GM12875 (cell line): ENCODE measurements at regions not wholly inside any gene's neighbourhood (a gene's known extent, or its start where the extent isn't known, plus 50 kb on each side); places are given as distances from the start of the nearest gene placed in this dataset.

ENCODE experiments used
- H3K4me3 ChIP-seq: one replicate; pipeline ENCODE4 v1.5.1; 2011; ENCODE audit warnings: low read depth, low read length, control low read depth
- CTCF ChIP-seq: IDR thresholded peaks from 2 replicates; pipeline ENCODE4 v1.5.1; 2011; ENCODE audit warnings: low read depth, mild to moderate bottlenecking, control low read depth, inconsistent platforms, low read length, moderate library complexity, borderline replicate concordance; ENCODE audit not compliant: insufficient read depth

DNA sequence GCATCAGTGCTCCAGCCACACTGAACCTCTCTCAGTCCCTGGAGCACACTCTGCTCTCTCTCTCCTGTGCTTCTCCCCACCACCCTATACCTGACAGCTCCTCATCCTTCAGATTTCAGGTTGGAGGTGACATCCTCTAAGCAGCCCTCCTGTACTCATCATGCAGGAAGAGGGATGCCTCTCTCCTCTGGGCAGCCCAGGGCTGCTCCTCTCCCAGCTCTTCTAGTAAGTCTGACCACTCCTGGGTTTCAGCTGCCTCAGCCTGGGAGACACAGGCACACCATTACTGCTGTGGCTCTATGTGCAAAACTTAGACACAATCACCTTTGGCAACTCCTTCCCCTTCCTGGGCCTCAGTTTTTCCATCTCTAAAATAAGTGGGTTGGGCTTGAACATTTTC is 232.4 kb upstream of the BRINP1 start:
- H3K4me3 ChIP-seq: no peak overlapping the region
- no peak for TF ChIP-seq CTCF

GRCh38 chr9:119597499-119597898 is 228.3 kb upstream of the BRINP1 start:
- no peak overlapping the region for H3K4me3 ChIP-seq
- no peak for TF ChIP-seq CTCF

- TF ChIP-seq CTCF: no peak
- no peak overlapping the region for H3K4me3 ChIP-seq
These were observed 227.5 kb upstream of the BRINP1 start for GRCh38 chr9:119596703-119597102.

DNA sequence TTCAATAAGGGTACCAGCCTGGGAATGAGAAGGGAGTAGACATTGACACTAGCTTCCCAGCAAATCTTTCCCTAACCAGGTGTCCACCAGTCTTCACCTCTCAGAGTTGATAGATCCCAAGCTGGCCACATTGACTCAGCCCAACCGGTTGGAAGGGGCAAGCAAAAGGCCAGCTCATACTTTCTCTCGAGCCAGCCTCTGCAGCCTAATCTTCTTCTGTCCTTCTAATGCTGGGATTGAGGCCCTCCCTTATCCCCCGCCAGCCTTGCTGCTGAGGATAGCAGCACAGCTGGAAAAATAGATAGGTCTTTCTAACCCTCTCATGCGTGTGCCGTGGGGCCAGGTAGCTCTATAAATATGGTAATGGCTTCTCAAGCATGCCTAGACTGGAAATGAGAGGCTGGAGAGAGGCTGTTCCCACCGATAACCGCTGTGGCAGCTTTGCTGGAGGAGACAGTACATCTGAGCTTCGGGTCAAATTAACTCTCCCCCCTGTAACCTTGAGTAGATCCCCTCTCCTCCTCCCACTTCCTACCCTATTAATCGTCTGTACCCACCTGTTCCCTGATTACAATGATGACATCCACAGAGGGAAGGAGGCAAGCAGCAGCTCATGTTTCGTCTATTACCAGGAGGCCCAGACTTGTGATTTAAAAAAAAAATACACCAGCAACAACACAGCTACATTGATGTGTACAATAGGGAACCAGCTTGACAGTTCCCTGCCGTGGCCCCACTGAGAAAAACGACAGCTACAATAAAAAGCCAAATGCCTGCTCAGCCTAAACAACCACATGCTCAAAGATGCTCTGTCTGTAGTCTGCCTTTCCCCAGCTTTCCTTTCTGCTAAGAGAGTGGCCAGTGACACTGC is 219.9 kb upstream of the BRINP1 start:
- H3K4me3 ChIP-seq: no peak overlapping the region
- no peak for TF ChIP-seq CTCF

DNA sequence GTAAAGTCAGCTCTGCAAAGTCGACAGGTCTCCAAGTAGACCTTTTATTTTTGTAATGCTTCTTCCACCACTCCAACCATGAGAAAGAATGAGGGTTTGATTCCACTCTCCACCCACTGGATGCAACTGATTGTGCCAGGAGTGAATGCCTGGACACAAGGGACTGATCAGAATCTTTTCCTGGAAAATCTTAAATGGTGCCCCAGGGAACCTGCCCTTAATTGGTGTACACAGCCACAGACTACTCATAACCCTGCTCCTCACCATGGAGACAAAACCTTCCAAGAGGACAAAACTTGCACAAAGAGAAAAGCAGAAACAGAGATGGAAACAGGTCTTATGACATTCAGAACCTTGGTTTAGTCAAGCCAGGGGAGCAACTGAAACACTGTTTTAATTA is 208.6 kb upstream of the BRINP1 start:
- no peak for TF ChIP-seq CTCF

GRCh38 chr9:119559986-119560385 is 190.8 kb upstream of the BRINP1 start:
- no peak for TF ChIP-seq CTCF
- no peak overlapping the region for H3K4me3 ChIP-seq

More for the DNA sequence above, 208.6 kb upstream of the BRINP1 start:
- no peak overlapping the region for H3K4me3 ChIP-seq

GRCh38 chr9:119559056-119559455 is 189.8 kb upstream of the BRINP1 start:
- TF ChIP-seq CTCF: no peak
- H3K4me3 ChIP-seq: no peak overlapping the region
